ENCODE measurements at regions not wholly inside any gene's neighbourhood (a gene's known extent, or its start where the extent isn't known, plus 50 kb on each side); places are given as distances from the start of the nearest gene placed in this dataset.

DNA sequence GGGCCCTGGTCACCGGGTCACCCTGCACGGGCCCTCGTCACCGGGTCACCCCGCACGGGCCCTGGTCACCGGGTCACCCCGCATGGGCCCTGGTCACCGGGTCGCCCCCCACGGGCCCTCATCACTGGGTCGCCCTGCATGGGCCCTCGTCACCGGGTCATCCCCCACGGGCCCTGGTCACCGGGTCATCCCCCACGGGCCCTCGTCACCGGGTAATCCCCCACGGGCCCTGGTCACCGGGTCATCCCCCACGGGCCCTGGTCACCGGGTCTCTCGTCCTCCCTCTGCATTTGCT, 77.6 kb downstream of the RIPK4 start:
- no peak for DNase-seq (ENCODE audit: low read depth in 2 of 3, low spot score in 2 of 3)

DNA sequence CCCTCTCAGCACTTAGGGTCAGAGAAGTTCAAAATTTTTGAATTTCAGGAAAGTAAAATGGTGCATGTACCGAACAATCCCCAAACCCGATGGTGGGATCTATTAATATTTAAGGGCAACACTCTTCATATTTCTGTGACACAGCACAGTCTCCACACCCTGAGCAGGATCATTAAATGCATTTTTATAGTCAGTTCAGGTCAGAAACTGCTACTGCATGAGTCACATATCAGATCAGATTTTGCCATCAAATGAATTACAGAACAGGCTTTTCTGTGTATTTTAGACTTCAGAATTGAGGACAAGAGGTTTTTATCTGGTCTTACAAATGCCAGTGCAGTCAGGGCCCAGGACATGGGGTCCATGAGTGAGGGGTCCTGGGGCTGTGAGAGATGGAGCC, 79.2 kb downstream of the RIPK4 start:
- no peak for DNase-seq (ENCODE audit: low read depth in 2 of 3, low spot score in 2 of 3)

DNA sequence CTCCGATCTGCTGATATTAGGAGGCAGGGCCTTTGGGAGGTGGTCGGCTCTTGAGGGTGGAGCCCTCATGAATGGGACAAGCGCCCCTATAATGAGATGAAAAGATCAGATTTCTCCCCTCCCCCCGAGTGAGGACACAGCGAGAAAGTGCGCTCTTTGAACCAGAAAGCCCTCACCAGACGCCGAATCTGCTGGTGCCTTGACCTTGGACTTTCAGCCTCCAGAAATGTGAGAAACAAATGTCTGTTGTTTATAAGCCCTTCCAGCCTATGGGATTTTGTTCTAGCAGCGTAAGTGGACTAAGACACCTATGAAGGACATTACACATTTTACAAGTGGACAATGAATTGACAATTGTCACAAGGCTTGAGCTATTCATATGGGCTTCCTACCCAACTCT, 80.2 kb downstream of the RIPK4 start:
- no peak for DNase-seq (ENCODE audit: low read depth in 2 of 3, low spot score in 2 of 3)

DNA sequence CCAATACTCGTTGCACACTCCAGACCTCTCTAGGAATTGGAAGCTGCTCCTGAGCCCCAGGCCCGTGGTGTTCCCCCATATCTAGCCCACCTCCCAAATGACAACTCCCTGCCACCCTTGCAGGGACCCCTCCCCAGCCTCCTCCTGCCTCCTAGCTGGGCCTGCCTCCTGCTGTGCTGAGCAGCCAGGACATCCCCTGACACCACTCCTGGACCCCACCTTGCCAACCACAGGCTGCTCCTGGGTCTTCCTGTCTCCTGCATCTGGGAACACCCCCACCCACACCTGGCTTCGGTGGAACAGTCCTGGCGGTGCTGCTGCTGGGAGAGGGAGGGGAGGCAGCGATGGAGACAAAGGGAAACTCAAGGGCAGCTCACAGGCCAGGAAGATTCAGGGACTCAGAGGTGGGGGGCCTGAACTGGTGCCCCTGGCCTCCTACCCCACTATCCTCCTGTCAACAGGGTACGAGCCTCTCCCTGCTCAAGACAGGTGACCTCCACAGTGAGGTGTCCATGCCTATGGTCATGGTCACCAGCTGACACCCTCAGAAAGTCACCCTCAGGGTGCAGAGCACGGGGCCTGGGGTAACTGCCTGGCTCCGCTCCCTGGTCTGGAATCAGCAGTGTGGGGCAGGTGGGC, 81.2 kb downstream of the RIPK4 start:
- DNase-seq (ENCODE audit: low read depth in 2 of 3, low spot score in 2 of 3), result no peak

DNA sequence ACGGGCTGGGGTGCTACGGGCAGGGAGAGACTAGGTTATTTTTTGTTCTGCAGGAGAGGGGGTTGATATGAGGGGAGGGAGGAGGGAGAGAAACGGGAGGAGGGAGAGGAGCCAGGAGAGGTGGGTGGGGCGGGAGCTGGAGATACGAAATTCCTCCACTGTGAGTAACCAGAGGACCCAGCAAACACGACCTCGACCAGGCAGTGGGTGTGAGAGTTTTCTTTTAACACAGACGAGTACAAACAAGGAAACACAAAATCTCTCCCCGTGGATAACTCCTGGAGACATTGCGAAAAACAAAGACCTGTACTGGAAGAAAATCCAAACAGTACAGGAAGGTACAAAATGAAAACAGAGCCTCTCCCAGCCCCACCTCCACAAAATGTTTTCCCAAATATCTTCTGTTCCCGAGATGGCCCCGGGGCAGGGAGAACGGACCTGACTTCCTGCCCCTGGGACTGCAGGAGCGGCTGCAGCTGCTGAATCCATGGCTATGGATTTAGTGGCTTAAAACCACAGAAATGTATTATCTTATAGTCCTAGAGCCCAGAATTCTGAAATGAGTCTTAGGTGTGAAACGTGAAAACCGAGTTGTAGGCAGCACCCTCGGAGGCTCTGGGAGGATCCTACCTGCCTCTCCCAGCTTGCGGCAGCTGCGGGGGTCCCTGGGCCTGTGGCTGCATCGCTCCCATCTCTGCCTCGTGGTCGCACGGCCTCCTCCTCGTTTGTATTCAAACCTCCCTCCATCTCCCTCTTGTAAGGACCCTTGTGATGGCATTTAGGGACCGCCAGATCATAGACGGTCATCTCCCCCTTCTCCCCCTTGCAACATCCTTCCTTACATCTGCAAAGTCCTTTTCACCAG, 82.2 kb downstream of the RIPK4 start:
- DNase-seq (ENCODE audit: low read depth in 2 of 3, low spot score in 2 of 3), result no peak

DNA sequence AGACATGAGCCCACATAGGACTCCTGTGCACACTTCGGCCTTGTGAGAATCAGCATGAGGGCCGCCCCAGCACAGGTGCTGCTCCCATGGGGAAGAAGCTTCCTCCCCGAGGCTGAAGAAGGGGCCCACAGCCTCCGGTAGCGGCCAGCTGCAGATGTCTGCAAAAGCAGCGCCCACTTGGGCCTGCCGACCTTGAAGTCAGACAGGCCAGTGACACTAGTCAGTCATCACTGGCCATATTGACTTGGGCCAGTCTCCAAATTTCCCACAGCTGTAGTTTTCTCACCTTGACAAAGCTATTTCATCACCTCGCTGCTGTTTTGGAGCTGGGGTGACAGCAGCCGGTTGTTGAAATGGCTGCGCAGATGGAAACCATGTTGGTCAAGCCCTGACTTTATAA, 83.0 kb downstream of the RIPK4 start:
- DNase-seq (ENCODE audit: low read depth in 2 of 3, low spot score in 2 of 3), result no peak

DNA sequence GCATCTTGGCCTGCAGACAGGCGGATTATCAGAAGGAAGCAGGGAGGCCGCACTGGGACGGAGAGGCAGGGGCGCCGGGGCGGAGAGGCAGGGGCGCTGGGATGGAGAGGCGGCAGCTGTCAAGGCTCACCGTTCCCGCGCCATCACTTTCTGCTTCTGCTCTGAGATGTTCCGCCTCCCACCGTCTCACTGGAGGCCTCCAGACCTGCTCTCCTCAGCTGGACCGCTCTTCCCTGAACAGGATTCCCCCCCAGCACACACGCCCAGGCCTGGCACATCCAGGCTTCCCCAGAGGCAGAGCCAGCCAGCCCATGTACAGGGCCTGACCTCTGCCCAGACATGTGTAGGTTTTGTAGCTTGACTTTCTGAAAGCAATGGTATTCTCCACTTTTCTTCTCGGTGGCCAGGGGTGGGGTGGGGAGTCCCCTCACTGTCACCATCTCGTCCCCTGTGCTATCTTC, 84.1 kb downstream of the RIPK4 start:
- DNase-seq (ENCODE audit: low read depth in 2 of 3, low spot score in 2 of 3), result no peak

DNA sequence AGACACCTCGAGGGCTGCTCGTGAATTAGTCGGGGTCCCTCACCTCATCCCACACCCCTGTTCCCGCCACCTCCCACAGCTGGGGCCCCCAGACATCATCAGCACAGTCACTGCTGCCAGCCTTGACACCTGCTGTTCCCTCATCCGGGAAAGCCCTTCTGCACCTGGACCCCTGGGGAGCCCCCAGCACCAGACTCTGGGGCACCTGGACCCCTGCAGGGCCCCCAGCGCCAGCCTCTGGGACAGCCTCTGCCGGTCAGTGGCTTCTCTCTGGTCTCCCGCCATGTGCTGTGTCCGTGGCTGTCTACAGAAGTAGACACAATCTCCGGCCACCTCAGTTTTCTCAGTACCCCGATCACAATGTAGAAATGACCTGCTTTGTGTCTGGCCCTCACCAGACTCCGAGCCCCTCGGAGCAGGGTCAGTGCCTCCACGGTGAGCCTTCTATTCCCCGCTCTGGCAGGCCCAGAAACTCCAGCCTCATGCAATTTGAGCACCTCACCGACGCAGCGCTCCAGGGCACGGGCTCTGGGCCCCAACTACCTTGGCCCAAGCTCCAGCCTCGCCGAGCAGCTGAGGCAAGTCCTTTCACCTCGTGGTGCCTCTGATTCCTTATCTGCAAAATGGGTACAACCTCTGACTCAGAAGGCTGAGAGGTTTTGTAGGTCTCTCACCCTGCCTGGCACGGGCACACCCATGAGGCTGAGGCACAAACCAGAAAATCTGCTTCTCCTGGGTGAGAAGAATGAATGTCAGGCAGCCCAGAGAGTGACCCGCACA, 84.7 kb downstream of the RIPK4 start:
- DNase-seq (ENCODE audit: low read depth in 2 of 3, low spot score in 2 of 3), result no peak

DNA sequence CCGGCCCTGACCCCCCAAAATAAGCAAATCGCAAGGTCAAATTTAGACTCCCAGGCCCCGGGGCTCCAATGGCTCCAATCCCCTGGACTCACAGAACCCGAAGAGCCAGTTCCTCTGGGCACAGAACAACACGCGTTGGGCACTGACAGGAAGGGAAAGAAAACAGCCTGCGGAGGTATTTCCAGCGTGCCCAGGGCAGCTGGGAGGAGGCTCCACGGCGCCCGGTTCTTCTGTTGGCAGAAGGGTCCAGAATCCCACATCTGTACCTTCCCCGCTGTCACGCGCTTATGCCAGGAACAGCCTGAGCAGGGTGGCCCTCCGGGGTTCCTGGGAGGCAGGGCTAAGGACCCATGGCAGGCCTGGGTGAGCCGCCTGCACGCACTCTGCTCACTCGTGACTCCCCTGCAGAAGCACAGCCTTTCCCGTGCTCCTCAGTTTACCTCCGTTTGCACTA, 85.5 kb downstream of the RIPK4 start:
- DNase-seq (ENCODE audit: low read depth in 2 of 3, low spot score in 2 of 3), result no peak

DNA sequence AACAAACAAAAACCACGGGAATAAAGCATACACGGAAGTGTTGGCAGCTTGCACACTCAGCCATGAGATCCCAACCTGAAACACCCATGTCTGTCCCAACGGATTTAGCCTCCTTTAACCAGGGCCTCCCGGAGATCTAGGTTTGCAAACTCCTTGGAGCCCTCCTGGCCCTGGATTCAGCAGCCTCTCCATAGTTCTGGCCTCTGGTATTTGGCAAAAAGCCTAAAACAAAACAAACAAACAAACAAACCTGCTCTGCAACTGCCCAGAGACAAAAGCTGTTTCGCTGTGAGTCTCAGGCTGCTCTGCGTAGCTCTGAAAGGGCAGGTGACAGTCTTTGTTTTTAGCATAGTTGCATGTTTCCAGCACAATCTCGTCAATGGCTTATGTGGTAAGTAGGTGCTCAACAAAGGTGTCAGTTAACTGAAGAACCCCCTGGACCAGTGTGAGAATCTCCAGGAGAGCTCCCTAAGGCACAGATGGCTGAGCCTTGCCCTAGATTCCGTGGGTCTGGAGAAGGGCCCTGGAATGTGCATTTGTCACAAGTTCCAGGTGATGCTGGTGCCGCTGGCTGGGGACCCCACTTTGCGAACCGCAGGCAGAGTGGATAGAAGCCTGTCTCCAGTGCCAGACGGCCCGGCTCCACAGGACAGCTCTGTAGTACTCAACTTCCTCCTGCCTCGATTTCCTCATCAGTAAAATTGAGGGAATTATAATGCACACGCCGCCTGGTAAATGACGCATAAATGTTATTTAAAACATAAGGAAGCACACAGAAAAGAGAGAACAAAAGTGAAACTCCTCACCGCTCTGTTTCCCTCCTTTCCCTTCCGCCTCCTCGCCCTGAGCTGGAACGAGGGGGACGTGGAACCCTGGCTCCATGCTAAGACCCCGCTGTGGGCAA, 86.2 kb downstream of the RIPK4 start:
- no peak for DNase-seq (ENCODE audit: low read depth in 2 of 3, low spot score in 2 of 3)

DNA sequence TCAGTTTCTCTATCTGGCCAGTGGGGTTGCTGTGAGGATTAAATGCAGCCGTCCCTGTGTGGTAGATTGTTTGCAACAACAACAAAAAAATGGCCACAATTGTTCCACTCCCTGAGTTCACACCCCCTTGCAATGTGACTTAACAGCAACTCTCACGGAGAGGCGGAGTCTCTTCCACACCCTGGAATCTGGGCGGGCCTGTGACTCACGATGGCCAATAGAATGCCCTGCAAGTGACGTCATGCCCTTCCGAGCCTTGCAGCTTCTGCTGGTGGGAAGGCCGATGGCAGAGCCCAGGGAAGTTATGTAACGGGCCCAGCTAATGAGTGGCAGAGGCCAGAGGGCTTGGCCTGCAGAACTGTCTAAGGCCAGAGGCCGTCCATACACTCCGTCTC, 87.9 kb downstream of the RIPK4 start:
- peak in 2 of 3 donors; percentile 47 to 79 for DNase-seq (ENCODE audit: low read depth in 2 of 3, low spot score in 2 of 3)

DNA sequence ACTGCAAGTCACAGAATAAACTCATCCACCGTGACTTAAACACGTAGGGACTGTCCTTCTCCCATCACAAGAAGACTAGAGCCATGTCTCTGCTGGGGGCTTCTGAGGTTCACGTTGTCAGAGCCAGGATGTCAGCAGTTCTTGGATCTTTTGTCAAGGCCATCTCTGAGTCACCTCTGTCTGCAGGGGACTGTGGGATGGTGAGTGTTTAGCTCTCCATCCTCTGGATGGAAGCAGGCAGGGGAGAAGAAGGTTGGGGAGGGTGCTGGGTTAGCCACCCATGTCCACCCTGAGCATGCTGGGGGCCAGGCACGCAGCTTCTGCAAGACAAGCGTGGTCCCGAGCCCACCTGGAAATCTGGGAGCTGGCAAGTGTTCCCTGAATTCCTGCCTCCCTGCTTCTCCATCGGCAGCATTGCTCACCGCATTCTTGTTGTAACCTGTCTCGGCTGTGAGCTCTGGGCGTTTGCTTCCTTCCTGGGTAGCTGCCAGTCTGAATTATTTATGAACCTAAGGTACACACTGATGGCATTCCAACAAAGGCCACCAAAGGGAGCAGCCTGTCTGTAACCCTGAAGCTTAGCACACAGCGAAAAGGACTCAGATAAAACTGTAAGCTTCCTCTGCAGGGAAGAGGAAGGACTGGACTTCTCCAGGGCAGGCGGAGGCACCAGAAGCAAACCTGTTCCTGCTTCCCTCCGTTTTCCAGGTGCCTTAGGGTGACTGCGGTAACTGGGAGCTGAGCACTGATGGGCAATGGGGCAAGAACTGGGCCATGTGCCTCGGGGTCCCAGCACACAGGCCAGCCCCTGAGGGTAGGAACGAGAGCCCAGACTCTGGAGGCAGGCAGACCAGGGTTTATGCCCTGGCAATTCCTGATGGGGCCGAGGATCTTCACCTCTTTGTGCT, 88.6 kb downstream of the RIPK4 start:
- no peak for DNase-seq (ENCODE audit: low read depth in 2 of 3, low spot score in 2 of 3)

DNA sequence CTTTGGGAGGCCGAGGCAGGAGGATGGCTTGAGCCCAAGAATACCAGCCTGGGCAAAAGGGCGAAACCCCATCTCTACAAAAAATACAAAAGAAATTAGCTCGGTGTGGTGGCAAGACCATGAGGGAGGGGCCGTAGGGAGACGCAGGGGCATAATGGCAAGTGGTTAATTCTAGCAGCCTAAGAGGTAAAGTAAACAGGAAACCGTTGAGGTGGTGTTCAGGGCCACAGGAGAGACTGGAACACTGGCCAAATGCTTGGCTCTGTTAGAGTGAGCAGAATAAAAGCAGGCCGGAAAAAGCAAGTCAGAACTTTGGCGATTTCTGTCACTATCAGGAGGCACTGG, 89.2 kb downstream of the RIPK4 start:
- no peak for DNase-seq (ENCODE audit: low read depth in 2 of 3, low spot score in 2 of 3)

DNA sequence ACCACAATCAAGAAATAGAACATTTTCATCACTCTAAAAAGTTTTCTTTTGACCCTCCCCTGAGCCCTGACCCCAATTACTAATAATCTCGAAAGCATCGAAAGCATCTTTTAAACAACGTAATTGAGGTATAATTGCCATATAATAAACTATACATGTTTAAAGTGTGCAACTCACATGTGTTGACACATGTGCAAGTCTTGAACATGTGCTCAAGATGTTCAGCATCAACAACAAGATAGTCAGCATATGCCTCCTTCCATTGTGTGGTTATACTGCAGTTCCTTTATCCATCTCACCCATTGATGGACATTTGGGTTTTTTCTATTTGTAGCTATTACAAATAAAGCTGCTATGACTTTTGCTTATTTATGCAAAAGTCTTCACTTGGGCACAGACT, 90.7 kb downstream of the RIPK4 start:
- no peak for DNase-seq (ENCODE audit: low read depth in 2 of 3, low spot score in 2 of 3)

DNA sequence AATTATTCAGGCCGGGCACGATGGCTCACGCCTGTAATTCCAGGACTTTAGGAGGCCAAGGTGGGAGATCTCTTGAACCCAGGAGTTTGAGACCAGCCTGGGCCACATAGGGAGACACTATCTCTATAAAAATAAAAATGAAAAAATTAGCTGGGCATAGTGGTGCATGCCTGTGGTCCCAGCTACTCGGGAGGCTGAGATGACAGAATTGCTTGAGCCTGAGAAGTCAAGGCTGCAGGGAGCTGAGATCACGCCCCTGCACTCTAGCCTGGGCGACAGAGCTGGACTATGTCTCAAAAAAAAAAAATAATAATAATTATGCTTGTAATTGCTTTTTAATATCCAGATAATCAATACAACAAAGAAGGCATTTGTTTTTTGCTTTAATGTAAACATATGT, 91.3 kb downstream of the RIPK4 start:
- DNase-seq (ENCODE audit: low read depth in 2 of 3, low spot score in 2 of 3), result no peak

DNA sequence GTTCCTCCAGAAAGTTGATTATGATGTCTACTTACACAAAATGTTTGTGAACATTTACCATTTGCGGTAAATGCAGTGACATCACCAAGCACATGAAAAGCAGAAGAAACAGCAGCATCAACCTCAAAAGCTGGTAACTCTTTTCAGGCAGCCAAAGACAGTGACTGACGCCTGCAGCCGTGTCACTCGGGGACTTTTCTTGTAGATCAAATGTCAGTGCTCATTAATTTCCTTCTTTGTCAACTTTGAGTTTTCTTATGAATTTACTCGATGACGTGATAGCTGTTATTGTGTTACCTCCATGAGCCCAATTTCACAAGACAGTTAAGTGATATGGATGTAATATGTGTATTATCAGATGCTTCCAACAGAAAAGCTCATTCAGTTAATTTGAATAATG, 92.5 kb downstream of the RIPK4 start:
- no peak for DNase-seq (ENCODE audit: low read depth in 2 of 3, low spot score in 2 of 3)

DNA sequence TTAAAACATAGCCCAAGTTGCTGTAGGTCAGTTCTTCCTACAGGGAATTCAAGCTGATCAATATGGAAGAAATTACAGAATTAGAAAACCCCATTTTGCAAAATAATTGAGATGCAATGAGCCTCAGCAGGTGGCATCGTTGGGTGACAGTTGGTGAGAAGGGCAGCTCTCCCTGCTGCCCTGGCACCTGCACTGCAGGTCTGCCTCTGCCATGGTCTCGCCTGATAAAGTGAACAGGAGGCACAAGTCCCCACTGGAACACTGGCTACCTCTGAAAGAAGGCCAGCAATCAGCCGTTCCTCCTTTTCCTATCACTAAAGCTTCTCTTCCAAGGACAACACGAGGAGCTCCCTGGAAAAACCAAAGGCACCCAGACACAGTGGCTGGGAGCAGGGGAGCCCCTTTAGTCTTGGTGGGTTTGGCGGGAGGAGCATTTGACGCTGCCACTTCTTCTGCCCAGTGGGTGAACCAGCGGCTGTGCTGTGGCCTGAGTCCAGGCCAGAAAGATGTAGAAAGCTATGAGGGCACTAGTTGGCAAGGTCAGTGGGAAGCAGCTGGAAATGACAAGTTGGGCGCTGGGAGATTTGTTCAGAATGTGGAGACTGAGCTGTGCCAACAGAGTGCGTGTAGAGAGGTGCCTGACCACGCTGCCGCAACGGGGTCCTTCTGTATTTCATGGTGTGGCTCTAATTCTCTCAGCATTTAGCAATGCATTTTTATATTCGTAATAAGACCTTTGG, 93.1 kb downstream of the RIPK4 start:
- DNase-seq (ENCODE audit: low read depth in 2 of 3, low spot score in 2 of 3), result no peak

DNA sequence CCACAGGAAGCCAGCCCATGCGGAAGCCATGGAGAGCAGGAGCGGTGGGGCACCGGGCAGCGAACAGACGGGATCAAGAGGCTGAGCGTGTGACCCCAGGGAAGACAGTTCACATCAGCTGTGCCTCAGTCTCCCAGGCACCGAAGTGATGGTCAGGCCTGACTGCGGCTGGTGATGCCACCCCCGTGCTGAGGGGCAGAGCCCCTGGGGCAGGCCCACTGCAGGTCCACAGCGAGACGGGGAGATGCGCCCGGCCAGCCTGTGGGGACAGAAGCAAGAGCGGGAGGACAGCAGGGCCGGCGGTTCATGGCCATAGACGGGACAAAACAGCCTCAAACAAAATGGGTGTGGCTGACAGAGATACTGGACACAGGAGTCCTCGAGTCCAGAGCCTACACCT, 93.8 kb downstream of the RIPK4 start:
- no peak for DNase-seq (ENCODE audit: low read depth in 2 of 3, low spot score in 2 of 3)

DNA sequence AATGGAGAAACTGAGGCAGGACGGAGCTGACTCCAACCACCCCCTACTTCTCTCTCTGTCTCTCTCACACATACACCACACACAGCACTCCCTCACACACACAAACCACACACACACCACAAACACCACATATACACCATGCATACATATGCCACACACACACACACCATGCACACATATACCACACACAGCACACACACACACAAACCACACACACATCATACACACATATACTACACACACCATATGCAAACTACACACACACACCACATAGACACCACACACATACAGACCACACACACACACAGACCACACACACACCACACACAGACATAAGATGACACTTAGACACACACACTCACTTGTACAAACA, 94.3 kb downstream of the RIPK4 start:
- DNase-seq (ENCODE audit: low read depth in 2 of 3, low spot score in 2 of 3), result no peak
